ENCODE measurements at regions not wholly inside any gene's neighbourhood (a gene's known extent, or its start where the extent isn't known, plus 50 kb on each side); places are given as distances from the start of the nearest gene placed in this dataset.
"Not testable (repeated sequence)": the region's sequence is repeated elsewhere in the genome, so short reads cannot be mapped to it uniquely, and the experiment has no call there.

- Histone ChIP-seq H3K9me3 (ENCODE audit: control insufficient read depth, insufficient read depth, low read length) (peaks cover 10% of the 10 kb centered on the region; the same call in 1 of the 2 replicates), H3K27ac (ENCODE audit: low read depth, low read length) (no peak overlapping the region), H3K4me3 (ENCODE audit: low read length) (no peak overlapping the region), H3K27me3 (ENCODE audit: control insufficient read depth, low read length) (no peaks in the 10 kb centered on the region), H3K79me2 (ENCODE audit: control insufficient read depth, low read length) (no peaks in the 10 kb centered on the region), H3K4me2 (ENCODE audit: low read length) (no peak overlapping the region), H3K9me2 (replicated peaks; ENCODE audit: control insufficient read depth, low read length) (no peaks in the 10 kb centered on the region), H3K36me3 (ENCODE audit: control insufficient read depth, low read length) (no peaks in the 10 kb centered on the region), H4K20me1 (ENCODE audit: control insufficient read depth, insufficient read depth, low read depth, low read length) (no peaks in the 10 kb centered on the region), H3F3A (ENCODE audit: control insufficient read depth, insufficient read depth) (no peaks in the 10 kb centered on the region), H3K4me1 (ENCODE audit: control insufficient read depth, low read length) (no peaks in the 10 kb centered on the region)
- no peak for TF ChIP-seq EZH2phosphoT487 (IDR thresholded peaks at IDR 0.05; ENCODE audit: borderline replicate concordance, low read length)
- TF ChIP-seq CTCF (IDR thresholded peaks at IDR 0.05; ENCODE audit: low read depth, low read length, poor library complexity, severe bottlenecking) = no peak
Observed at GRCh38 chr16:64346080-64346479, 775.8 kb downstream of the CDH11 start.

- no peaks in the 10 kb centered on the region for H3K9me2 ChIP-seq (replicated peaks; ENCODE audit: control insufficient read depth, low read length)
- H3K9me3 ChIP-seq (ENCODE audit: control insufficient read depth, insufficient read depth, low read length) = peaks cover 12% of the 10 kb centered on the region; the same call in 1 of the 2 replicates
- no peaks in the 10 kb centered on the region for H3K79me2 ChIP-seq (ENCODE audit: control insufficient read depth, low read length)
- H3K27ac ChIP-seq (ENCODE audit: low read depth, low read length) = no peak overlapping the region
- H3K27me3 ChIP-seq (ENCODE audit: control insufficient read depth, low read length) = no peaks in the 10 kb centered on the region
- H3K4me1 ChIP-seq (ENCODE audit: control insufficient read depth, low read length) = no peaks in the 10 kb centered on the region
- H3K4me2 ChIP-seq (ENCODE audit: low read length) = no peak overlapping the region
- no peak overlapping the region for H3K4me3 ChIP-seq (ENCODE audit: low read length)
- H4K20me1 ChIP-seq (ENCODE audit: control insufficient read depth, insufficient read depth, low read depth, low read length) = no peaks in the 10 kb centered on the region
- H3K36me3 ChIP-seq (ENCODE audit: control insufficient read depth, low read length) = no peaks in the 10 kb centered on the region
- TF ChIP-seq EZH2phosphoT487 (IDR thresholded peaks at IDR 0.05; ENCODE audit: borderline replicate concordance, low read length) (no peak), CTCF (IDR thresholded peaks at IDR 0.05; ENCODE audit: low read depth, low read length, poor library complexity, severe bottlenecking) (no peak)
- no peaks in the 10 kb centered on the region for H3F3A ChIP-seq (ENCODE audit: control insufficient read depth, insufficient read depth)
Observed at GRCh38 chr16:64345142-64345541, 776.7 kb downstream of the CDH11 start.

- H3K4me3 ChIP-seq (ENCODE audit: low read length); H3K4me1 ChIP-seq (ENCODE audit: control insufficient read depth, low read length); H3K4me2 ChIP-seq (ENCODE audit: low read length); H3K79me2 ChIP-seq (ENCODE audit: control insufficient read depth, low read length); H3K36me3 ChIP-seq (ENCODE audit: control insufficient read depth, low read length); H3K27ac ChIP-seq (ENCODE audit: low read depth, low read length); H3F3A ChIP-seq (ENCODE audit: control insufficient read depth, insufficient read depth); H4K20me1 ChIP-seq (ENCODE audit: control insufficient read depth, insufficient read depth, low read depth, low read length); H3K9me2 ChIP-seq (replicated peaks; ENCODE audit: control insufficient read depth, low read length); H3K27me3 ChIP-seq (ENCODE audit: control insufficient read depth, low read length): not testable (repeated sequence)
- peaks cover 13% of the 10 kb centered on the region; the same call in 1 of the 2 replicates for H3K9me3 ChIP-seq (ENCODE audit: control insufficient read depth, insufficient read depth, low read length)
Observed at GRCh38 chr16:64343820-64344443, 777.9 kb downstream of the CDH11 start.

GRCh38 chr16:64343061-64343819 is 778.6 kb downstream of the CDH11 start:
- no peak overlapping the region for H3K4me2 ChIP-seq (ENCODE audit: low read length)
- no peaks in the 10 kb centered on the region for H3K27me3 ChIP-seq (ENCODE audit: control insufficient read depth, low read length)
- no peaks in the 10 kb centered on the region for H3F3A ChIP-seq (ENCODE audit: control insufficient read depth, insufficient read depth)
- no peak for TF ChIP-seq EZH2phosphoT487 (IDR thresholded peaks at IDR 0.05; ENCODE audit: borderline replicate concordance, low read length)
- TF ChIP-seq CTCF (IDR thresholded peaks at IDR 0.05; ENCODE audit: low read depth, low read length, poor library complexity, severe bottlenecking) = no peak
- H4K20me1 ChIP-seq (ENCODE audit: control insufficient read depth, insufficient read depth, low read depth, low read length) = no peaks in the 10 kb centered on the region
- H3K27ac ChIP-seq (ENCODE audit: low read depth, low read length) = no peak overlapping the region
- H3K36me3 ChIP-seq (ENCODE audit: control insufficient read depth, low read length) = no peaks in the 10 kb centered on the region
- H3K79me2 ChIP-seq (ENCODE audit: control insufficient read depth, low read length) = no peaks in the 10 kb centered on the region
- H3K4me3 ChIP-seq (ENCODE audit: low read length) = no peak overlapping the region
- peaks cover 13% of the 10 kb centered on the region; the same call in 1 of the 2 replicates for H3K9me3 ChIP-seq (ENCODE audit: control insufficient read depth, insufficient read depth, low read length)
- no peaks in the 10 kb centered on the region for H3K4me1 ChIP-seq (ENCODE audit: control insufficient read depth, low read length)
- H3K9me2 ChIP-seq (replicated peaks; ENCODE audit: control insufficient read depth, low read length) = no peaks in the 10 kb centered on the region

GRCh38 chr16:64341336-64341735 is 780.5 kb downstream of the CDH11 start:
- H4K20me1 ChIP-seq (ENCODE audit: control insufficient read depth, insufficient read depth, low read depth, low read length); H3K4me3 ChIP-seq (ENCODE audit: low read length); H3K9me2 ChIP-seq (replicated peaks; ENCODE audit: control insufficient read depth, low read length); H3K4me2 ChIP-seq (ENCODE audit: low read length); H3K36me3 ChIP-seq (ENCODE audit: control insufficient read depth, low read length); H3K79me2 ChIP-seq (ENCODE audit: control insufficient read depth, low read length); H3K27me3 ChIP-seq (ENCODE audit: control insufficient read depth, low read length); H3F3A ChIP-seq (ENCODE audit: control insufficient read depth, insufficient read depth); H3K27ac ChIP-seq (ENCODE audit: low read depth, low read length): not testable (repeated sequence)
- peaks cover 17% of the 10 kb centered on the region; the same call in 1 of the 2 replicates for H3K9me3 ChIP-seq (ENCODE audit: control insufficient read depth, insufficient read depth, low read length)
- H3K4me1 ChIP-seq (ENCODE audit: control insufficient read depth, low read length) = peaks cover 10% of the 10 kb centered on the region

Measured in DOHH2 (cell line).